Stimulated activated CD4-positive, alpha-beta T cell treated with anti-CD3 and anti-CD28 coated beads, Interleukin-4, amount 100 ng/mL, for 24 hours (primary cell): ENCODE measurements at regions not wholly inside any gene's neighbourhood (a gene's known extent, or its start where the extent isn't known, plus 50 kb on each side); places are given as distances from the start of the nearest gene placed in this dataset.

ENCODE experiments used
- DNase-seq: peaks from one replicate; pipeline ENCODE4 v3.0.0-alpha.2; 2020

GRCh38 chr17:68740555-68741447 is 139.6 kb upstream of the FAM20A start:
- DNase-seq, result no peak

DNA sequence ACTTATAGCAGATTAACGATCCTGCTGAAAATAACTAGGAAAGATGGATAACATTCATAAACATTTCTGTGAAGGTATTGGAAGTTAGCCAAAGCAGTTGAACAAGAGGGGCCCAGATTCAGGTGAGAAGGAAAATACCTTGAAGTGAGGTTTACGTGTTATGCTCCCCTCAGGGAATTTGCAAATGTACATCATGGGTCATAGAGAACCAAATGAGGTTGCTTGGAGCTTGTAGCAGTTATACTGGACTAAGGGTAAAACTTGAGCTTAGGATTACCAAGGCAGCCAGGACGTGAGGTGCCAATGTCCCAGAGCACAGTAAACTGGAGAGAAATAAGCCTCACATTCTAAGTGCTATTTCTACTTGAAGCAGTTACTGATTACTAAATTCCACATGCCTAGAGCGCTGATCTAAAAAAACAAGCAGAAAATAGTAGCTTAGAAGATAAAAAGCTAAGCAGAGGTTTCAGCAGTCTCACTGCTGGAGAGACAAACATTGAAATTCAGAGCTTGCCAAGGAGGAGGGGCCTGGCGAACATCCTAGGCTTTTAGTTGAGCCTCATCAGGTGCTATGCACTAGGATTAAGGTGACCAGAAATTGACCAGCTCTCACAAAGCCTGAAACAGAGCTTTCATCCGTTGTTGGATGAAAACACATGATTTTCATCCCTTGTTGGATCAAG is 136.7 kb upstream of the FAM20A start:
- no peak for DNase-seq

- DNase-seq, result no peak
These were observed 133.8 kb upstream of the FAM20A start for GRCh38 chr17:68734931-68735330.

DNA sequence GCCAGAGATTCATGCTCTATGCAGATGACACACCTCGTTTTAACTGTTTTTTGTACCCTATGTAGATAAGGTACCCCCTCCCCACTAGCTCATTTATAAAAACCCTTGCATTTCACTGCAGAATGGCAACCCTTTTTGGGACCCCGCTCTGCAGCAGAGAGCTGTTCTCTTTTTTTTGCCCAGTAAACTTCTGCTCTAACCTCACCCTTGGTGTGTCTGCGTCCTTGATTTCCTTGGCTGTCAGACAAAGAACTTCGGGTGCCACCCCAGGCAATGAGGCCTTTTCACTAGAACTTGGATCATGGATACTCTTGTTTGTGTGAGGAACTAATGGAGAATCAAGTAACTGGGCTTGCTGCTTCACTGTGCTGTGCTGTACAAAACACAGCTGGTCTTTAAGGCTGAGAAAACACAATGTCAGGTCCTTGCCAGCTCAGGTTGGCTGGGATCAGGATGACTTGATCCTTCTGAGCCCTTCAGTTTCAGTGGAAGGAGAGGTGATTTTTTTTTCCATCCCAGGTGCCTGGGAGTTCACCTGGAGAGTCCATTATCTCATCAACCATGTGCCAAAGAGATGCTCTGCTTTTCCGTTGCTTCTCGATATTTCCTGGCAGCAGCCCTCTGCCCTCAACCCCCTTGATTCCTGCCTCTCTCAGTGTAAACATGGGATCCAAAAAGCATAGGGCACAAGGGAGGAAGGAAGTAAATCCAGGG is 133.2 kb upstream of the FAM20A start:
- DNase-seq, result no peak

GRCh38 chr17:68733241-68734176 is 132.3 kb upstream of the FAM20A start:
- DNase-seq, result no peak

DNA sequence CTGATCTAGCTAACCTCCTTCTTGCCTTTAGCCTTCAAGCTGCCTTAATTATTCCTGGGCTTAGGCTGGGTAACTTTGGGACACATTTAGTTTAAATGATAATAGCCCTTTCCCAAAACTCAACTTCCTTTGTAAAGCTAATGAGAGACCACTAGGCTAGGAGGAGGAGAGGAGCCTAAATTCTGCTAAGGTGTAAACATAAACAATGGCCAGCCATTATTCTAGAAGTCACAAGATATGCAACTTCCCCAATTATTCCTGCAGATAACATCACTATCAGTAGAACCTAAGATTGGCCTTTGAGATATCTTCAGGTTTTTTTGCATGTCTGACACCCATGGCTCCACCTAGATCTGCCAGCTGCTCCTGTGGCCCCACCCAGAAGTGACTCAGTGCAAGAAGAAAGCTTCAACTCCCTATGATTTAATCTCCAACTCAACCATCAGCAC is 131.2 kb upstream of the FAM20A start:
- DNase-seq, result no peak

GRCh38 chr17:68731465-68731864 is 130.3 kb upstream of the FAM20A start:
- no peak for DNase-seq

DNA sequence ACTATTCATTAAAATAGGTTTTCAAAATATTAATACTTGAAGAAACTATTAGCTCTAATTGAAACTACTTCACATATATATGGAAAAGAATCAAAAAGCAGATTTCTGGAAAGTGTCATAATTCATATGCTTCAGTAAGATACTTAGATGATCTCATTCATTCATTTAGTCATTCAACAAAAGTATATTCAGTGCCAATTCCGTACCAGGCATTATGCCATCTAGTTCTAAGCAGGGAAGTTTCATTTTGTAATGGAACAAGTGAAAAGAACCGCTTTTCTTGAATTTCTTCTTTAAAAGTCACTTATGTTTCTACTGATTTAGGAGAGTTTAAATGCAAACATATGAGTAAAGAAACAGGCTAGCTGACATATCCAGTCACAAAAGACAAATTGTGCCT is 118.3 kb upstream of the FAM20A start:
- DNase-seq, result no peak

GRCh38 chr17:68718926-68719325 is 117.8 kb upstream of the FAM20A start:
- DNase-seq, result no peak

DNA sequence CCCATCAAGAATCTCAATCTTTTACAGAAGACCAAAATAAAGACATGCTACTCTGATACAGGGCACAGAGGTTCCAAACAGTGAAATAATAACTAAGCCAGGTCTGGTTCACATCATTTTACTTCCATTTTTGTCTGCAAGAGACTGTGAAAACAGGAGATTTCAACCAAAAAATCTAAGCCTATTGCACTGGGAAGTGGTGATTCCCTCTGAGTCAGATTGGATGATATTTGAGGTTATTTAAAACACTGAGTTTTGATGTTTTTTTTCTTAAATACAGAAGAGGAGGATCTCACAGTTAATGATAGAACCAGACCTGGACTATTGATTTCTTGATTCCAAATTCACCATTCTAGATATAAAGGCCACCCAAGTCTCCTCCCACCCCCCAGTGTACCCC is 117.3 kb upstream of the FAM20A start:
- no peak for DNase-seq

GRCh38 chr17:68714676-68715075 is 113.5 kb upstream of the FAM20A start:
- no peak for DNase-seq

DNA sequence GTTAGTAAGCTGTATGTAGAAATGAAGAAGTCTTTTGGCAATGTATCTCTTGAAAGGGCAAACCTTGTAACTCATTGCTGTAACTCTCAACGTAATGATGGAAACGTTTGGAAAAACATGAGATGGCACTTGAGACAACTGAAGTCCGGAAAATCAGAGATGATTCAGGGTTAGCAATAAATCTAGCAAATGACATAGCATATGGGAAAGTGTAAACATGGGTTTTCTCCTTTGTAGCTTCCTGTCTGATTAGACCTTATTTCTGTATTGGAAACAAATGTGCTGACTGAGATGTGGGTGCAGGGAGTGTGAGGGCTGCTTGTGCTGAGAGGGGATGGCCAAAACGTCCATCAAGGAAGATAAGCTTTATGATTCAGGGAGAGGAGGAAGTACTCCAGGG is 110.7 kb upstream of the FAM20A start:
- DNase-seq, result no peak

DNA sequence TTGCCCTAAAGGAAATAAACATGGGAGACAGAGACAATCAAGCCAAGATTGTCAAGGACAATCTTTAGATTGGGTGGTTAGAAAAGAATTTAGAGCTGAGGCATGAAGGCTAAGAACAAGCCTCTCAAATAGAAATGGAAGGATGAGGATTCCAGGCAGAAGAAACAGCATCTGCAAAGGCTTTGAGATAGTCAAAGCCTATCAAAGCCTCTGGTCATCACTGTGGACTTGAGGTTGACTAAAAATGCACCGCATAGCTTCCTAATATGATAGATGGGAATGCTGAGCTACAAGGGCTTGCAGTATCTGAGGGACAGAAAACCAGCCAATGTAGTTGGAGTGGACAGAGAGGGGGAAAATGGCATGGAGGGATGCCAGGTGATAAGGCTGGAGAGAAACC is 109.8 kb upstream of the FAM20A start:
- DNase-seq, result no peak

GRCh38 chr17:68710035-68710780 is 109.0 kb upstream of the FAM20A start:
- DNase-seq, result no peak

DNA sequence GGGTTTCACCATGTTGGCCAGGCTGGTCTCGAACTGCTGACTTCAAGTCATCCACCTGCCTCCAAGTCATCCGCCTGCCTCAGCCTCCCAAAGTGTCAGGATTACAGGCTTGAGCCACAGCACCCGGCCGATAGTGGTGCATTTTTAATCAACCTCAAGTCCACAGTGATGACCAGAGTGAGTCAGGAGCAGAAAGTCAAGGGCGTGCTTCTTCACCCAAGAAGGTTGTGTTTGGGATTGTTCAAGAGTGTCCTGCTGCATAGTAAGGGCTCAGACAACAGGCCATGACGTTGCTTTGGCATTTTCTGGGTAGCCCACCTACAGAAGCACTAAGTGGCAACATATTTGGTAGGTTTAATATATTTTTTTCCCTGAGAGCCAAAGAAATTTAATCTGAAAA is 108.3 kb upstream of the FAM20A start:
- no peak for DNase-seq

DNA sequence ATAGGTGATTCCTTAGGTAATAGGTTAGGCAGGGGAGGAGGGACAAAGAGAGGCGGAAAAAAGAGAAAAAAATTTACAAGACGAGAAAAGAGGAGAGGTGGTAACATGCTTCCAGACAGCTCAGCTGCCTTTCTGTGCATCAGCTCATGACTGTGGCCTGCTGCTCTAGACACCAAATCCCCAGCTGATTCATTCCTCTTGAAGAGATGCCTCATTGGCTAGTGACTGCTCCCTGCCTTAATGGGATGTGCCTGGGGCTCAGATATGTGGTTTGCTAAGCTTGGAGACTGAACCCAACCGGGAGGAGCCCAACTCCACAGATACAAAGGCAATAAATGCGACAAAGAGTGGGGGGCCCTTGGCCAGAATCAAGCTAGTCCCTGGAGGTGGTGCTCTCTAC is 105.9 kb upstream of the FAM20A start:
- DNase-seq, result no peak

DNA sequence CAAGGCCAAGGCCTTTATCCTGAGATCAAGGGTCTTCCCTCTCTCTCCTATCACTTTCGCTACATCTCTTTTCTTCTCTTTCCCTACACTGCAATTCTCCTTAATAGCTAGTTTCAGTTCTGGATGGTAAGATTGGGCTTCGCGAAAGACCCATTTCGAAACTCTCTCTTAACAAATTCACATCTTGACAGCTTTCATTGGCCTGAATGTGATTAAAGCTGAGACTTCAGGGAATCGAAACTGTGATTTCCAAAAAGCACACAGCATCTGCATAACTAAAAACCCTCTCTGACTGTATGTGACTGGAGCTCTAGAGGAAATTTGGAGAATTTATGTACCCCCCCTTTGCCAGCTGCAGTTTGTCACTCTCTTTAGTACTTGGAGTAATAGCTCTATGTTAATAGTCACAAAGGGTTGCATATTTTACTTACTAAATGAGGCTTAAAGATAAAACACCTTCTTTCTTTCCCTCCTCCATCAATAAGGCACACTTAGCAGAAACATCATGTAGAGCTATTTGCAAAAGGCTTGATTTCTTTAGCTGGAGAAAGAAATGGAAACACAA is 105.3 kb upstream of the FAM20A start:
- no peak for DNase-seq

- DNase-seq, result no peak
These were observed 104.5 kb upstream of the FAM20A start for GRCh38 chr17:68705714-68706076.

GRCh38 chr17:68704871-68705713 is 103.9 kb upstream of the FAM20A start:
- DNase-seq, result no peak

- DNase-seq, result no peak
These were observed 99.9 kb upstream of the FAM20A start for GRCh38 chr17:68701046-68701445.

GRCh38 chr17:68700421-68700820 is 99.3 kb upstream of the FAM20A start:
- DNase-seq, result no peak
